ENCODE measurements at regions not wholly inside any gene's neighbourhood (a gene's known extent, or its start where the extent isn't known, plus 50 kb on each side); places are given as distances from the start of the nearest gene placed in this dataset.
"Not testable (repeated sequence)": the region's sequence is repeated elsewhere in the genome, so short reads cannot be mapped to it uniquely, and the experiment has no call there.

DNA sequence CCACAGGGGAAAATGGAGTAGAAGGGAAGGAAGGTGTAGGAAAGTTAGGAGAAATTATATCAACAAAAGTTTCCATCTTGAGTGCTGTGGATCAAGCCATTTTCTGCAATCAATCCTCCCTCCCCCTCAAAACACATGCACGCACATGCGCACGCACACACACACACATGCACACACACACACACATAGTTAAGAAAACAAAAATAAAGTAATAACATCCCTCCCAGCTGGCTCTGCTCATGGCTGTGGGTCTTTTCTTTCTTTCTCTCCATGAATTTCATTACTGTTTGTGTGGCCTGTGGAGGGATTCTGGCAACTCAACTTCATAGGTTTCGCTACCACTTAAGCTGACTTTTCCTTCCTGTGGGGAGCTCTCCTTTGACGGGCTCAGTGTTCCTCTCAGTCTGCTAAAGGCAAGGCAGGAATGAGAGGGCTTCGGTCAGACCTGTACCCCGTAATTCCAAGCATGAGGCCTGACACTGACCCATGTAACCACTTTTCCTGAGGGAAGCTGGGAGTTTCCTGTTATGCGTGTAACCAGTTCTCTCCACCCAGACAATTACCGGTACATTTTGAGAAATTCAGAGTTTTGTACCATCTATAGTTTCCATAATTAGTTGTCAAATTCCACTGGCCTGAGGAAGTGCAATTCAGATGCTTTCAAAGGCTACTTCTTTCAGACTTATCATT, 79.8 kb downstream of the ZNF92 start:
- DNase-seq: no peak

DNA sequence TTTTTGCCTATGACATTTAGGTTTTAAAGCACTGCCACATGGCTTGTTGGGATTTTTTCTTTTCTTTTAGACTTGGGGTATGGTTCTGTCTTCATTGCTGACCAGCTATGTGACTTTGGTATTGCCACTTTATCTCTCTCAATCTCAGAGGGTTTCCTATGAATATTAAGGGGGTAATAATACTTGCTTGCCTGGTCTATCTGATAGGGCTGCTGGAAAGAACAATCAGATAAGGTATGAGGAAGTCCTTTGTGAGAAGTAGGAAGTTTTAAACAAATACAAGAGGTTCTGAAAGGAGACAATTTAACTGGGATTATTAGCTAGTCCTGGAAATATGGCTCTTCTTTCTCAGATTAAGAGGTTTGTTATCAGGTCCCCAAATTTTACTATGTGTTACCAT, 80.8 kb downstream of the ZNF92 start:
- no peak for DNase-seq

DNA sequence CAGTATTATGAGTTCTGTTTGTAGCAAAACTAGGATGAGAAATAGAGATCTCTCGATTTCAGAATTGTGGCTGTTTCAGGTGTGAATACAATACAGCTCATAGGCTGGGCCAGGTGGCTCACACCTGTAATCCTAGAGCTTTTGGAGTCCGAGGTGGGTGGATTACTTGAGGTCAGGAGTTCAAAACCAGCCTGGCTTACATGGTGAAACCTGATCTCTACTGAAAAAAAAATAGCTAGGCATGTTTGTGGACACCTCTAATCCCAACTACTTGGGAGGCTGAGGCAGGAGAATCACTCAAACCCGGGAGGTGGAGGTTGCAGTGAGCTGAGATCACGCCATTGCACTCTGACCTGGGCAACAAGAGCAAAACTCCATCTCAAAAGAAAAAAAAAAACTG, 81.4 kb downstream of the ZNF92 start:
- not testable (repeated sequence) for DNase-seq

DNA sequence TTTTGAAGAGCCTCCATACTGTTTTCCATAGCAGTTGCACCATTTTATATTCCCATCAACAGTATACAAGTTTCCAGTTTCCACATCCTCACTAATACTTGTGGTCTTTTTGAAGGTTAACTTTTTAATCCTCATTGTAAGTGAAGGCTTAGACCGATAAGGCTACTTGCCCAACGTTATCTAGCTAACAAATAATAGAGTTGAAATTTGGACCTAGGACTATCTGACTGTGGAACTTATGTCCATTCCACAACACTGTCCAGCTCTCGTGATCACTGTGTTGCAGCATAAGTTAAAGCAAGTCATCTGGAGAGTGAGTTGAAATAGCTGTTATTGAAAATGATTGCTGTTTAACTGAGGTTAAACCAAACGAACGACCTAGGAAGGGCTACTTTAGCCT, 84.0 kb downstream of the ZNF92 start:
- no peak for DNase-seq

DNA sequence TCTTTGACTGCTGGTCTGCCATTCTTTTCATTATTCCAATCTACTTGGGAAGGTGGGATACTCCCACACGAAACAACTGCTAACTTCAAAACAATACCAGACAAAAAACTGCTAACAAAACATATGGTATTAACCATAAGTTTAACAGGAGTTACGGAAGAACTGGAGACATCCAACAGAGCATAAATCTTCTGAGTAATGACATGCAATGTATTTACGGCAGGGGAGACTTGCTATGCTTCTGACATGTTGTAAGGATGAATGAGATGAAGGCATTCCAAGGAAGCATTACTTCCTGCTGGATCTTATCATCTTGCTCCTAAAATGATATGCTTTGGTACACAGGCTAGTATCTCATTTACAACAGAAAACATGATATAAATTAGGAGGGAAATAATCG, 85.8 kb downstream of the ZNF92 start:
- DNase-seq: no peak

DNA sequence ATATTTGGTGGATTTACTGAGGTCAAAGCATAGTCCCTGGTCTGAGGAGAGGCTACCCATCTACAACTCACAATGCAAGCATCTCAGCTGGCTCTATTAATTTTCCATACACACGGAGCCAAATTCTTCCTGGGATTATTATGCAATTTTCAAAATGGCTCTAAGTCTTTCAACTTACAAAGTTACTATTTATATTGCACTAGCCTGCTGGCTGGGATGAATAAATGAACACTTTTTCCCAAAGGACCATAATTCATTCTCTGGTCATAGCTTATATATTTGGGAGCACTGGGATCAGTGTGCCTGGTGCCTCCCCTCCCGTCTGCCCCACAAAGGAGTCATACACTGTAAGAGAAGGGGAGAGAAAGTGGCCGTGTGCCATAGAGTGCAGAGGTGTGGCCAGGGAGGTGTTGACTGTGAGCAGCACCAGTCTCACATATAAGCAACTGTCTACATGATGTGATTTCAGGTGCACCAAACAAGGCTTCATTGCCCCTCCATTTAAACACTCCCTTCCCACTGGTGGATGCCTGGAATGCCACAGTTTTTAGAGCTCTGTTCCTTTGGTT, 88.6 kb downstream of the ZNF92 start:
- DNase-seq: no peak

DNA sequence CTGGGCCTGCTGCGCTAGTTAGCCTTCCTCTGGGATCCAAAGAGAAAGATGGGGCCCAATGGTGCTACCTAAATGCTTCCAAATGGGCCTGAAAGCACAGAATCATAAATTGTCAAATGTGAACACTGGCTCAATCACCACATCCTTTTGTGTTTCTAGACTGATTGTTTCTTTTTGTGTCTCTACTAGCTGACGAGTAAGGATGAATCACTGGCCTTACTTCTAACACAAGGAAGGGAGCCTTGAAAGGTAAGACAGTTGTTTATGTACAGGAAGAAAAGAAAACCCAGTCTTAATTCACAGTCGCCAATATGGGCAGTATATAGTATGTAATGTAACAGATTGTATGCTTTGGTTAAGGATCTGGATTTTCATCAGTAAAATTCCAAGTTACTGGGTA, 89.5 kb downstream of the ZNF92 start:
- no peak for DNase-seq

DNA sequence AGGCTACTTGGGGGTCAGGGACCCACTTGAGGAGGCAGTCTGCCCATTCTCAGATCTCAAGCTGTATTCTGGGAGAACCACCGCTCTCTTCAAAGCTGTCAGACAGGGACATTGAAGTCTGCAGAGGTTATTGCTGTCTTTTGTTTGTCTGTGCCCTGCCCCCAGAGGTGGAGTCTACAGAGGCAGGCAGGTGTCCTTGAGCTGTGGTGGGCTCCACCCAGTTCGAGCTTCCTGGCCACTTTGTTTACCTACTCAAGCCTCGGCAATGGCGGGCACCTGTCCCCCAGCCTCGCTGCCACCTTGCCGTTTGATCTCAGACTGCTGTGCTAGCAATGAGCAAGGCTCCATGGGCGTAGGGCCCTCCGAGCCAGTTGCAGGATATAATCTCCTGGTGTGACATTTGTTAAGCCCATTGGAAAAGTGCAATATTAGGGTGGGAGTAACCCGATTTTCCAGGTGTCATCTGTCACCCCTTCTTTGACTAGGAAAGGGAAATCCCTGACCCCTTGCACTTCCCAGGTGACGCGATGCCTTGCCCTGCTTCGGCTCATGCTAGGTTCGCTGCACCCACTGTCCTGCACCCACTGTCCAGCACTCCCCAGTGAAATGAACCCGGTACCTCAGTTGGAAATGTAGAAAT, 96.4 kb downstream of the ZNF92 start:
- DNase-seq: not testable (repeated sequence)

DNA sequence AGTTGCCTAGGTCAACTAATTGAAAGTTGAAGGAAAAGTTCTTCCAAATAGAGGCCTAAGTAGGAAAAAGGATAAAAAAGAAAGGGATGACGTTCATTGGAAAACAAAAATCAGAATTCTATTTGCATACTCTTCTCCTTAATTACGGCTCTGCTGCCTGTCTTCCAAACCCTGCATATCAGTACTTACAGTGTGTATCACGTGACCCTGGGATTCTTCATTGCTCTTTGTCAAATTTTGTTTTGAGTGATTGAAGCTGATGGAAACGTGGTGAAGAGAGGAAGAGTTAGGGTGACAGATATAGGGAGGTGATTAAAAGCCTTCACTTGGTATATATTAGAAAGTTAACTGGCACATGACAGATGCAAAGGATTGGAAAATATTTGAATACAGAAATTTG, 97.9 kb downstream of the ZNF92 start:
- DNase-seq: no peak

DNA sequence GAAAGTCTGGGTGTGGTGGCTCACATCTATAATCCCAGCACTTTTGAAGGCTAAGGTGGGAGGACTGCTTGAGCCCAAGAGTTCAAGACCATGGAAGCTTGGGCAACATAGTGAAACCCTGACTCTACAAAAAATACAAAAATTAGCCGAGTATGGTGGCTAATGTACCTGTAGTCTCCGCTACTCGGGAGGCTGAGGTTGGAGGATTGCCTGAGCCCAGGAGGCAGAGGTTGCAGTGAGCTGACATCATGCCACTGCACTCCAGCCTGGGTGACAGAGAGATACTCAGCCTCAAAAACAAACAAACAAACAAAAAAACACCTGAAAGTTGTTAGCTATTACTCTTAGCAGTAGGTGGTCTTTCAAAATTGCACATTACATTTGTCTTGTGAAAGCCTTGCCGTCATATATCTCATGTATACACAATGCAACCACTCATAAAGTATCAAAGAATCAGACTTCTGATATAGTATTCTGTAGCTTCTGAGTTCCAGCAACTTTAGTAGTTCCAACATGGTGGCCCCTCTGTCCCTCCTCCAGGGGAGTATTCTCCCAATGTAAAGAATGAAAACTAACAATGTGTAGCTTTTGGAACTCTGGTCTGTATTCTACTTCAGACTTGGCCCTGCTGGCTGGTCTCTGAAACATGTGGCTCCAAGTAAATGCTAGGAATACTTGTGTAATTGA, 101.5 kb downstream of the ZNF92 start:
- no peak for DNase-seq

DNA sequence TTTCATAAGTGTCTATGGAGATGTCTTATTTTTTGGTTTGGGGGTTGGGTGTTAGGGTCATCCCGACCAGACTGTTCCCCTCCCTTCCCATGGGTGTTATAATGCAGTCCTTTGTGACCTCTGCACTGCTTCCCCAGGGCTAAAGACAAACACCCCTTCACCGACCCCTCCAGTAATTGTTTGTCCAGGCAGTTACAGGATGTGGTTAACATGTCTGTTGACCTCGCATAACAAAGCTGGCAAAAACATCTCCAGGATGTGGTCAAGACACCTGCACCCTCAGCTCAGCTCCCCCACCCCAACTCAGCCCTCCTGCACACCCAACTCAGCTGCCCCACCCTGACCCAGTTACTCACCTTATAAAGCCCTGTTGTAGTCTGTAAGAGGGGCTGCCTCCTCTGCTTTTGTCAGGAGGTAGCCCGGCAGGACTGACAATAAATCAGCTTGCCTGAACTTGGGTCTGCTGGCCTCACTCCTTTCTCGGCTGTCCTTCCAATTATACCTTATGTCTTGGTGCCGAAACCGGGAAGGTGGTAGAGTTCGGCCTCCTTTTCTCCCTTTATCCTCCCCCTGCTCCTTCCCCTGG, 102.2 kb downstream of the ZNF92 start:
- no peak for DNase-seq

DNA sequence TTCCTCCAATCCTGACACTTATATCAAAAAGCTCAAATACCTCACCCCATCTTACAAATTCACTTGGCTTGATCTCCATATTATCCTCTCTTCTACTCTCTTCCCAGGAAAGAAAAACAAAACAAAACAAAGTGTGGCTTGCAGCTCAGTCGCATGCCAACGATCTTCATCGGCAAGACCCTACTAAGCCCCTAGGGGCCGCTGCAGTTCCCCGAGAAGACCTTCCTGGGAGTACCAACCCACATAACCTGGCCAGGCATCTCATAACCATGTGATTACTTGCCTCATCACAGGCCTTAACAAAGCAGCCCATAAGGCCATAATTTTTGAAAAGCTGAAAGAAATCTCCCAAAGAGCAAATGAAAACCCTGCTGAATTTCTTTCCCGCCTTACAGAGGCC, 103.7 kb downstream of the ZNF92 start:
- no peak for DNase-seq

DNA sequence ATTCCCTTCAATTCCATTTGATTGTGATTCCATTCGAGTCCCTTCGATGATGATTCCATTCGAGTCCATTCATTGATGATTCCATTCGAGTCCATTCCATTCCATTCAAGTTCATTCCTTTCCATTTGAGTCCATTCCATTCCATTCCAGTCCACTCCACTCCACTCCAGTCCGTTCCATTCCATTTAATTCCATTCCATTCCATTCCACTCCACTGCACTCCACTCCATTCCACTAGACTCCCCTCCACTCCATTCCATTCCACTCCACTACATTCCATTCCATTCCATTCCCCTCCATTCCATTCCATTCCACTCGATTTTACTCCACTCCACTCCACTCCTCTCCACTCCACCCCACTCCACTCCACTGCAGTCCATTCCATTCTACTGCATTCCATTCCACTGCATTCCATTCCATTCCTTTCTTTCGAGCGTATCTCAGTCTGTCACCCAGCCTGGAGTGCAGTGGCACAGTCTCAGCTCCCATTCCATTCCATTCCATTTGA, 115.7 kb downstream of the ZNF92 start:
- DNase-seq: no peak

DNA sequence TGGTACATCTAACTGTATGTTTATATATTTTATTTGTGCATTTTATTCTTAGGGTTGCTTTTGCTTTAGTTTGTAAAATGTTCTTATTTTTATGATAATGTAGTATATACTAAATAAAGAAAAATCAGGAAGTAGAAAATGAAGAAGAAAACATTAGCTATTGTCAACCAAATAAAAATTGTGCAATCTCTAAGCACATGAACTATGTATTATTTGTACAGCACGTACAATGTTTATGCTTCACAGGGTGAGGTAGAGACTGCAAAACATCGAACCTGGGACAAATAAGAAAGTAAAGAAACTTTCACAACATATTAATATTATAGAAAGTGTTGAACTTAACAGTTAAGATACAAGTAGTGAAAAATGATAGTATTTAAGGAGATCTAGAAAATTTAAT, 123.0 kb downstream of the ZNF92 start:
- not testable (repeated sequence) for DNase-seq

DNA sequence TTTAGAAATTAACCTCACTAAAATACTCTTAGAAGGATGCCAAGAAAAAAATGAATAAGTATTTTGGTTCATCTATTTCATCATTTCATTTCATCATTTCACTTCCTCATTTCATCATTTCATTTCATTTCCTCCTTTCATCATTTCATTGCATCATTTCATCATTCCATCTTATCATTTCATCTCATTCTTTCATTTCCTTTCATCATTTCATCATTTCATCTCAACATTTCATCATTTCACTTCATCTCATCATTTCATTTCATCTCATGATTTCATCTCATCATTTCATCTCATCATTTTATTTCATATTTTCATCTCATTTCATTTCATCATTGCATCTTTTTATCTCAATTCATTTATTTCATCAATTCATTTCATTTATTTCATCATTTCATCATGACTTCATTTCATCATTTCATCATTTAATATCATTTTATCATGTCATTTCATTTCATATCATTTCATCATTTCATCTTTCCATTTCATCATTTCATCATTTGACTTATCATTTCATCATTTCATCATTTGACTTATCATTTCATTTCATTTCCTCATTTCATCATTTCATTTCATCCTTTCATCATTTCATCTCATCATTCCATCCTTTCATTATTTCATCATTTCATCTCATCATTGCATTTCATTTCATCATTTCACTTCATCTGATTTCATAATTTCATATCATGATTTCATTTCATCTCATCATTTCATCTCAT, 129.9 kb downstream of the ZNF92 start:
- no peak for DNase-seq

DNA sequence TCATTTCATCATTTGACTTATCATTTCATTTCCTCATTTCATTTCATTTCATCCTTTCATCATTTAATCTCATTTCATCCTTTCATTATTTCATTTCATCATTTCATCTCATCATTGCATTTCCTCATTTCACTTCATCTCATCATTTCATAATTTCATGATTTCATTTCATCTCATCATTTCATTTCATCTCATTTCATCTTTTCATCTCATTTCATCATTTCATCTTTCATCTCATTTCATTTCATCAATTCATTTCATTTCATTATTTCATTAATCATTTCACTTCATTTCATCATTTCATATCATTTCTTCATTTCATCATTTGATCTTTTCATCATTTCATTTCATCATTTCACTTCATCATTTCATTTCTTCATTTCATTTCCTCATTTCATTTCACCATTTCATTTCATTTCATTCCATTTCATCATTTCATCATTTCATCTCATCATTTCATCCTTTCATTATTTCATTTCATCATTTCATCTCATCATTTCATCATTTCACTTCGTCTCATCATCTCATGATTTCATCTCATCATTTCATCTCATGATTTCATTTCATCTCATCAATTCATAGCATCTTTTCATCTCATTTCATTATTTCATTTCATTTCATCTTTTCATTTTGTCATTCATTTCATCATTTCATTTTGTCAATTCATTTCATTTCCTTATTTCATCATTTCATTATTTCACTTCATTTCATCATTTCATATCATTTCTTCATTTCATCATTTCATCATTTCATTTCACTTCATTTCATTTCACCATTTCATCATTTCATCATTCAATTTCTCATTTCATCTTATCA, 131.1 kb downstream of the ZNF92 start:
- DNase-seq: not testable (repeated sequence)

DNA sequence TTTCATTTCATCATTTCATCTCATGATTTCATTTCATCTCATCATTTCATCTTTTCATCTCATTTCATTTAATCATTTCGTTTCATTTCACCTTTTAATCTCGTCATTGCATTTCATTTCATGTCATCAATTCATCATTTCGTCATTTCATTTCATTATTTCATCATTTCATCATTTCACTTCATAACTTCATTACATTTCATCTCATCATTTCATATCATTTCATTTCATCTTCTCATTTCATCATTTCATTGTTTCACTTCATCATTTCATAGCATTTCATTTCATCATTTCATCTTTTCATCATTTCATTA, 131.6 kb downstream of the ZNF92 start:
- DNase-seq: not testable (repeated sequence)

DNA sequence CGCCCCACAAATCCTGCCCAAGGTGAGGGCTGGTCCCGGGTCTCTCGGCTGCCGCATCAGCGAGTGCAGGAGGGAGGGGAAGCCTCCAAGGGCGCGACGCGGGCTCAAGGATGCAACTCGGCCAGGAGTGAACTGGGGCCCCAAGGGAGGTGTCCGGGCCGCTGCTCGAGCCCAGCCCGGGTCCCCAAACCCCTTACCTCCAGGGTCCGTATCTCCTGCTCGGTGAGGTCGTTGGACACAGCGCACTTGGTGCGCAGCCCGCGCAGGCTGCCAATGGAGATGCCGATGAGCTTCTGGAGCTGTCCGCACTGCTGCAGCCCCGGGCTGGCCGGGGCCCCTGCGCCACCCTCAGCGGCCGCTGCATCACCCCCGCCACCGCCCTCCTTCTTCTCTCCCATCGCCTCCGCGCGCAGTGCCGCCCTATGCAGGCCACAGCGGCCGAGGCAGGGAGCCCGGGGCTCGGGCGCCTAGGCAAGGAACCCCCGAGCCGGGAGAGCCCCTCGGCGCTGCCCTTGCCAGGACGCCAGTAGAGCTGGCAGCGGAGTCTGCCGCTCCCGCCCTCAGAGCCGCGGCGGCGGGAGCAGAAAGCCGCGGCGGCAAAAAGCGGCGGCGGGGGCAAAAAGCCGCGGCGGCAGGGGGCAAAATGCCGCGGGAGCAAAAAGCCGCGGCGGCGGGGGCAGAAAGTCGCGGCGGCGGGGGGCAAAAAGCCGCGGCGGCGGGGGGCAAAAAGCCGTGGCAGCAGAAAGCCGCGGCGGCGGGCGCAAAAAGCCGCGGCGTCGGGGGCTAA, 135.1 kb downstream of the ZNF92 start:
- not testable (repeated sequence) for DNase-seq

DNA sequence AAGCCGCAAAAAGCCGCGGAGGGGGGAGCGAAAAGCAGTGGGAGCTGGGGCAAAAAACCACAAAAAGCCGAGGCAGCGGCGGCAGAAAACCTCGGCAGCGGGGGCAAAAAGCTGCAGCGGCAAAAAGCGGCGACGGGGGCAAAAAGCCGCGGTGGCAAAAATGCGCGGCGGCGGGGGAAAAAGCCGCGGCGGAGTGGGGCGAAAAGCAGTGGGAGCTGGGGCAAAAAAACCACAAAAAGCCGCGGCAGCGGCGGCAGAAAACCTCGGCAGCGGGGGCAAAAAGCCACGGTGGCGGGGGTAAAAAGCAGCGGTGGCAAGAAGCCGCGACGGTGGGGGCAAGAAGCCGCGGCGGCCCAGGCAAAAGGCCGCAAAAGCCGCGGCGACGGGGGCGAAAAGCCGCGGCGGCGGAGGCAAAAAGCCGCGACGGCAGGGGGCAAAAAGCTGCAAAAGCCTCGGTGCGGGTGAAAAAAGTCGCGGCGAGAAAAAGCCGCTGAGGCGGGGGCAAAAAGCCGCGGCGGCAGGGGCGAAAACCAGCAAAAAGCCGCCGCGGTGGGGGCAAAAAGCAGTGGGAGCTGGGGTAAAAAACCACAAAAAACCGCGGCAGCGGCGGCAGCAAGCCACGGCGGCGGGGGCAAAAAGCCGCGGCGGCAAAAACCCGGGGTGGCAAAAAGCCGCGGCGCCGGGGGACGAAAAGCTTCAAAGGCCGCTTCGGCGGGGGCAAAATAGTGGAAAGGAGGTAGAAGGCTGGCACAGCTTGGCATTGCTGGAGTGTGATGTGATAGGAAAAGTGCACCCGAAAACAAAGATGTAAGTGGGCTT, 135.9 kb downstream of the ZNF92 start:
- DNase-seq: no peak

DNA sequence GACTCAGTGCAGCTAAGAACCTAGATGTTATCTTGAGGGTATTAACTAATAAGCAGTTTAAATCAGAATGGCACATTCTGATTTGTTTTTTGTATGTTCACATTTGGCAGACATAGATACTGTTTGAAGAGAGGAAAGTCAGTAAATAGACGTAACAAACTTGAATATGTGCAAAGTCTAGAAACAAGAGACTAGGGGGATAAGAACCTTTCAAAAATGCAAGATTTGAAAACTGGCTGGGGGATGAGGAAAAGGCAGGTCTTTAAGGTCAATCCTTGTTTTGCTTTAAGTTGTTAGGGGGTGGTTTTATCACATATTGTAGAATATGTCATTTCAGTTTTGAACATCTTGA, 136.5 kb downstream of the ZNF92 start:
- not testable (repeated sequence) for DNase-seq
